Mammary epithelial cell (primary cell): ENCODE measurements at regions not wholly inside any gene's neighbourhood (a gene's known extent, or its start where the extent isn't known, plus 50 kb on each side); places are given as distances from the start of the nearest gene placed in this dataset.

Experiments
- CTCF ChIP-seq, 2 donors: IDR thresholded peaks in 1 of 2; conservative IDR thresholded peaks in 1 of 2; 2 replicates each; pipeline ENCODE4 v1.5.1; 2011 to 2012; ENCODE audit warnings: inconsistent platforms in 2 of 2, low read length in 2 of 2, mild to moderate bottlenecking in 2 of 2, control low read depth in 1 of 2, low read depth in 1 of 2; ENCODE audit not compliant: insufficient read depth in 1 of 2; ENCODE audit errors: extremely low read depth in 1 of 2
- EZH2 ChIP-seq: IDR thresholded peaks from 2 replicates; pipeline ENCODE4 v1.6.1; 2012; ENCODE audit warnings: low read length, inconsistent platforms, borderline replicate concordance

GRCh38 chr3:118813472-118813871 lies 221.2 kb downstream of the IGSF11 start:
- no peak for TF ChIP-seq EZH2
- TF ChIP-seq CTCF (conservative IDR thresholded peaks at IDR 0.05 in 1 of 2, IDR thresholded peaks at IDR 0.05 in 1 of 2; ENCODE audit: extremely low read depth in 1 of 2, insufficient read depth in 1 of 2, low read depth in 1 of 2, low read length in 2 of 2) = no peak
